ENCODE measurements at regions not wholly inside any gene's neighbourhood (a gene's known extent, or its start where the extent isn't known, plus 50 kb on each side); places are given as distances from the start of the nearest gene placed in this dataset.

- ChIA-PET POLR2A (ENCODE audit: partially characterized antibody) (no interaction called here), CTCF (ENCODE audit: partially characterized antibody) (no interaction called here)
- H3K27ac ChIP-seq (ENCODE audit: low read depth, low read length) = no peak overlapping the region
- no peaks in the 10 kb centered on the region for H3K36me3 Mint-ChIP-seq
- intact Hi-C loops (cut with micrococcal nuclease) = no loop called here
- no peak overlapping the region for H3K27ac Mint-ChIP-seq
- H3K4me3 ChIP-seq (ENCODE audit: low read length in 2 of 2) = no peak overlapping the region
- H3K9me3 ChIP-seq (ENCODE audit: control insufficient read depth in 1 of 2, low read length in 2 of 2) = no peaks in the 10 kb centered on the region
- H3K9me3 Mint-ChIP-seq = peaks cover 0 to 2% (median 0%) of the 10 kb centered on the region in 8 donors
- no peak for DNase-seq
- no peaks in the 10 kb centered on the region for H3K27me3 Mint-ChIP-seq
- no peak overlapping the region for H3K4me3 Mint-ChIP-seq
- H3K36me3 ChIP-seq (ENCODE audit: insufficient read depth, low read length) = no peaks in the 10 kb centered on the region
- no peaks in the 10 kb centered on the region for H3K27me3 ChIP-seq (ENCODE audit: insufficient read depth, low read length)
- H3K4me1 ChIP-seq (ENCODE audit: insufficient read depth, low read length) = no peaks in the 10 kb centered on the region
- H3K4me1 Mint-ChIP-seq = no peaks in the 10 kb centered on the region
Observed at GRCh38 chr16:25416002-25416401, 158.4 kb upstream of the ZKSCAN2 start.

- no peak for DNase-seq
- CTCF ChIA-PET (ENCODE audit: partially characterized antibody) = no interaction called here
- POLR2A ChIA-PET (ENCODE audit: partially characterized antibody) = no interaction called here
- Histone ChIP-seq H3K9me3 (ENCODE audit: control insufficient read depth in 1 of 2, low read length in 2 of 2) (no peaks in the 10 kb centered on the region), H3K27ac (ENCODE audit: low read depth, low read length) (no peak overlapping the region), H3K36me3 (ENCODE audit: insufficient read depth, low read length) (no peaks in the 10 kb centered on the region), H3K27me3 (ENCODE audit: insufficient read depth, low read length) (peaks cover 3% of the 10 kb centered on the region), H3K4me3 (ENCODE audit: low read length in 2 of 2) (no peak overlapping the region), H3K4me1 (ENCODE audit: insufficient read depth, low read length) (no peaks in the 10 kb centered on the region)
- no peak overlapping the region for H3K27ac Mint-ChIP-seq
- no peak overlapping the region for H3K4me3 Mint-ChIP-seq
- intact Hi-C loops (cut with micrococcal nuclease) = no loop called here
- H3K4me1 Mint-ChIP-seq = no peaks in the 10 kb centered on the region
- no peaks in the 10 kb centered on the region for H3K9me3 Mint-ChIP-seq
- no peaks in the 10 kb centered on the region for H3K36me3 Mint-ChIP-seq
- peaks cover 0 to 5% of the 10 kb centered on the region in 2 donors for H3K27me3 Mint-ChIP-seq
Observed at GRCh38 chr16:25413975-25414374, 156.3 kb upstream of the ZKSCAN2 start.

- no peak for DNase-seq
- POLR2A ChIA-PET (ENCODE audit: partially characterized antibody) = no interaction called here
- Mint-ChIP-seq H3K36me3 (no peaks in the 10 kb centered on the region), H3K9me3 (no peaks in the 10 kb centered on the region), H3K4me3 (no peak overlapping the region), H3K4me1 (no peaks in the 10 kb centered on the region), H3K27me3 (peaks cover 0 to 6% of the 10 kb centered on the region in 2 donors), H3K27ac (no peak overlapping the region)
- Histone ChIP-seq H3K27ac (ENCODE audit: low read depth, low read length) (no peak overlapping the region), H3K4me1 (ENCODE audit: insufficient read depth, low read length) (no peaks in the 10 kb centered on the region), H3K36me3 (ENCODE audit: insufficient read depth, low read length) (no peaks in the 10 kb centered on the region), H3K9me3 (ENCODE audit: control insufficient read depth in 1 of 2, low read length in 2 of 2) (no peaks in the 10 kb centered on the region), H3K4me3 (ENCODE audit: low read length in 2 of 2) (no peak overlapping the region), H3K27me3 (ENCODE audit: insufficient read depth, low read length) (peaks cover 3% of the 10 kb centered on the region)
- CTCF ChIA-PET (ENCODE audit: partially characterized antibody) = no interaction called here
- intact Hi-C loops (cut with micrococcal nuclease) = no loop called here
Observed at GRCh38 chr16:25413133-25413532, 155.5 kb upstream of the ZKSCAN2 start.

- POLR2A ChIA-PET (ENCODE audit: partially characterized antibody) = no interaction called here
- Mint-ChIP-seq H3K4me3 (no peak overlapping the region), H3K27ac (no peak overlapping the region), H3K9me3 (no peaks in the 10 kb centered on the region), H3K27me3 (peaks cover 0 to 8% of the 10 kb centered on the region in 2 donors), H3K36me3 (no peaks in the 10 kb centered on the region), H3K4me1 (no peaks in the 10 kb centered on the region)
- intact Hi-C loops (cut with micrococcal nuclease) = no loop called here
- DNase-seq = no peak
- H3K27ac ChIP-seq (ENCODE audit: low read depth, low read length) = no peak overlapping the region
- H3K36me3 ChIP-seq (ENCODE audit: insufficient read depth, low read length) = no peaks in the 10 kb centered on the region
- CTCF ChIA-PET (ENCODE audit: partially characterized antibody) = no interaction called here
- H3K9me3 ChIP-seq (ENCODE audit: control insufficient read depth in 1 of 2, low read length in 2 of 2) = no peaks in the 10 kb centered on the region
- peaks cover 3% of the 10 kb centered on the region for H3K27me3 ChIP-seq (ENCODE audit: insufficient read depth, low read length)
- no peak overlapping the region for H3K4me3 ChIP-seq (ENCODE audit: low read length in 2 of 2)
- no peaks in the 10 kb centered on the region for H3K4me1 ChIP-seq (ENCODE audit: insufficient read depth, low read length)
Observed at GRCh38 chr16:25411396-25412081, 153.9 kb upstream of the ZKSCAN2 start.

GRCh38 chr16:25403852-25404251 lies 146.2 kb upstream of the ZKSCAN2 start:
- no peaks in the 10 kb centered on the region for H3K9me3 ChIP-seq (ENCODE audit: control insufficient read depth in 1 of 2, low read length in 2 of 2)
- peaks cover 4 to 11% of the 10 kb centered on the region in 2 donors for H3K27me3 Mint-ChIP-seq
- ChIA-PET POLR2A (ENCODE audit: partially characterized antibody) (no interaction called here), CTCF (ENCODE audit: partially characterized antibody) (no interaction called here)
- peaks cover 3 to 26% (median 9%) of the 10 kb centered on the region in 8 donors for H3K9me3 Mint-ChIP-seq
- H3K36me3 ChIP-seq (ENCODE audit: insufficient read depth, low read length) = no peaks in the 10 kb centered on the region
- H3K4me1 Mint-ChIP-seq = no peaks in the 10 kb centered on the region
- H3K4me3 Mint-ChIP-seq = no peak overlapping the region
- no peak overlapping the region for H3K4me3 ChIP-seq (ENCODE audit: low read length in 2 of 2)
- DNase-seq = no peak
- H3K27me3 ChIP-seq (ENCODE audit: insufficient read depth, low read length) = no peaks in the 10 kb centered on the region
- no peak overlapping the region for H3K27ac Mint-ChIP-seq
- no peak overlapping the region for H3K27ac ChIP-seq (ENCODE audit: low read depth, low read length)
- peaks cover 0 to 1% of the 10 kb centered on the region in 2 donors for H3K36me3 Mint-ChIP-seq
- intact Hi-C loops (cut with micrococcal nuclease) = no loop called here
- no peaks in the 10 kb centered on the region for H3K4me1 ChIP-seq (ENCODE audit: insufficient read depth, low read length)

- Mint-ChIP-seq H3K4me1 (no peaks in the 10 kb centered on the region), H3K36me3 (no peaks in the 10 kb centered on the region), H3K9me3 (peaks cover 0 to 30% (median 15%) of the 10 kb centered on the region in 8 donors), H3K4me3 (no peak overlapping the region), H3K27ac (no peak overlapping the region), H3K27me3 (peaks cover 2 to 6% of the 10 kb centered on the region in 2 donors)
- H3K4me3 ChIP-seq (ENCODE audit: low read length in 2 of 2) = no peak overlapping the region
- H3K27ac ChIP-seq (ENCODE audit: low read depth, low read length) = no peak overlapping the region
- no peaks in the 10 kb centered on the region for H3K4me1 ChIP-seq (ENCODE audit: insufficient read depth, low read length)
- intact Hi-C loops (cut with micrococcal nuclease) = no loop called here
- H3K9me3 ChIP-seq (ENCODE audit: control insufficient read depth in 1 of 2, low read length in 2 of 2) = no peaks in the 10 kb centered on the region
- H3K27me3 ChIP-seq (ENCODE audit: insufficient read depth, low read length) = no peaks in the 10 kb centered on the region
- no peak for DNase-seq
- POLR2A ChIA-PET (ENCODE audit: partially characterized antibody) = no interaction called here
- CTCF ChIA-PET (ENCODE audit: partially characterized antibody) = no interaction called here
- no peaks in the 10 kb centered on the region for H3K36me3 ChIP-seq (ENCODE audit: insufficient read depth, low read length)
Observed at GRCh38 chr16:25395528-25395927, 137.9 kb upstream of the ZKSCAN2 start.

GRCh38 chr16:25390761-25391160 lies 133.1 kb upstream of the ZKSCAN2 start:
- intact Hi-C loops (cut with micrococcal nuclease) = no loop called here
- H3K9me3 ChIP-seq (ENCODE audit: control insufficient read depth in 1 of 2, low read length in 2 of 2) = no peaks in the 10 kb centered on the region
- ChIA-PET CTCF (ENCODE audit: partially characterized antibody) (no interaction called here), POLR2A (ENCODE audit: partially characterized antibody) (no interaction called here)
- no peaks in the 10 kb centered on the region for H3K4me1 ChIP-seq (ENCODE audit: insufficient read depth, low read length)
- H3K36me3 ChIP-seq (ENCODE audit: insufficient read depth, low read length) = no peaks in the 10 kb centered on the region
- no peaks in the 10 kb centered on the region for H3K36me3 Mint-ChIP-seq
- no peak overlapping the region for H3K27ac ChIP-seq (ENCODE audit: low read depth, low read length)
- no peak overlapping the region for H3K27ac Mint-ChIP-seq
- H3K4me1 Mint-ChIP-seq = no peaks in the 10 kb centered on the region
- no peaks in the 10 kb centered on the region for H3K27me3 ChIP-seq (ENCODE audit: insufficient read depth, low read length)
- no peak overlapping the region for H3K4me3 ChIP-seq (ENCODE audit: low read length in 2 of 2)
- no peak for DNase-seq
- H3K27me3 Mint-ChIP-seq = peaks cover 5 to 7% of the 10 kb centered on the region in 2 donors
- no peak overlapping the region for H3K4me3 Mint-ChIP-seq
- H3K9me3 Mint-ChIP-seq = peaks cover 0 to 20% (median 7%) of the 10 kb centered on the region in 8 donors

GRCh38 chr16:25374556-25374955 lies 116.9 kb upstream of the ZKSCAN2 start:
- Mint-ChIP-seq H3K27ac (no peak overlapping the region), H3K4me3 (no peak overlapping the region), H3K9me3 (peaks cover 0 to 2% (median 0%) of the 10 kb centered on the region in 8 donors), H3K36me3 (no peaks in the 10 kb centered on the region), H3K27me3 (peaks cover 0 to 2% of the 10 kb centered on the region in 2 donors), H3K4me1 (no peaks in the 10 kb centered on the region)
- Histone ChIP-seq H3K4me1 (ENCODE audit: insufficient read depth, low read length) (no peaks in the 10 kb centered on the region), H3K9me3 (ENCODE audit: control insufficient read depth in 1 of 2, low read length in 2 of 2) (no peaks in the 10 kb centered on the region), H3K27ac (ENCODE audit: low read depth, low read length) (no peak overlapping the region), H3K36me3 (ENCODE audit: insufficient read depth, low read length) (no peaks in the 10 kb centered on the region), H3K27me3 (ENCODE audit: insufficient read depth, low read length) (no peaks in the 10 kb centered on the region), H3K4me3 (ENCODE audit: low read length in 2 of 2) (no peak overlapping the region)
- no peak for DNase-seq
- intact Hi-C loops (cut with micrococcal nuclease) = no loop called here
- POLR2A ChIA-PET (ENCODE audit: partially characterized antibody) = no interaction called here
- CTCF ChIA-PET (ENCODE audit: partially characterized antibody) = no interaction called here

All from CD4-positive, alpha-beta memory T cell (primary cell).